Muscle layer of colon (tissue), 2 donors: ENCODE measurements at regions not wholly inside any gene's neighbourhood (a gene's known extent, or its start where the extent isn't known, plus 50 kb on each side); places are given as distances from the start of the nearest gene placed in this dataset.

Experiments used
- H3K27ac ChIP-seq: one replicate; pipeline ENCODE4 v1.7.0; 2013; ENCODE audit warnings: low read depth, mild to moderate bottlenecking, low read length, moderate library complexity
- H3K27me3 ChIP-seq, 2 donors: one replicate each; pipeline ENCODE4 v1.7.0; 2013; ENCODE audit warnings: low read length in 2 of 2, mild to moderate bottlenecking in 2 of 2; ENCODE audit not compliant: insufficient read depth in 2 of 2, control insufficient read depth in 1 of 2
- H3K36me3 ChIP-seq: one replicate; pipeline ENCODE4 v1.7.0; 2013; ENCODE audit warnings: mild to moderate bottlenecking, low read length; ENCODE audit not compliant: insufficient read depth
- H3K4me1 ChIP-seq: one replicate; pipeline ENCODE4 v1.7.0; 2013; ENCODE audit warnings: mild to moderate bottlenecking, low read length; ENCODE audit not compliant: insufficient read depth
- H3K4me3 ChIP-seq, 2 donors: one replicate each; pipeline ENCODE4 v1.7.0; 2013; ENCODE audit warnings: low read length in 2 of 2, low read depth in 1 of 2, mild to moderate bottlenecking in 1 of 2, moderate library complexity in 1 of 2
- H3K9ac ChIP-seq: one replicate; pipeline ENCODE4 v1.7.0; 2013; ENCODE audit warnings: low read length
- H3K9me3 ChIP-seq: one replicate; pipeline ENCODE4 v1.7.0; 2013; ENCODE audit warnings: mild to moderate bottlenecking, low read length
- donor health status: abdominal sarcoma.
- donor health status: Adenocarcinoma of cecum.

DNA sequence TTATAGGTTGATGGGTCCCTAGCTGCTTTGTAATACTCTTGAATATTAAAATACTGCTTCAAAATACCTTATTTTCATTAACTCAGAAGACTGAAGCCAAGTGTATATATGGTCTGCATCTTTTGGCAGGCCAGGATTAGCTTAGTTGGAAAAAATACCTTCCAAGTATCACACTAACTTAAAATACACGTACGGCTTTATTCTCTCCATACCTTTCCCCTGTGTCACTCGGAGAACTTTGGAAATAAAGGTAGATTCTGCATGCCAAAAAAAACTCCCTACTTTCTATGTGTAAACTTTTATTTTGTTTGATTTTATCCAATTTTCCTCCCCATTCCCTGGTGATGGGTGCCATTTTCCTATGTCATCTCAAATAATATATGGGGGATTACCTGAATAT is 422.3 kb upstream of the MDFIC2 start:
- no peak overlapping the region for H3K27ac ChIP-seq
- H3K27me3 ChIP-seq: no peaks in the 10 kb centered on the region
- no peaks in the 10 kb centered on the region for H3K36me3 ChIP-seq
- no peak overlapping the region for H3K4me3 ChIP-seq
- no peaks in the 10 kb centered on the region for H3K9me3 ChIP-seq
- no peaks in the 10 kb centered on the region for H3K4me1 ChIP-seq
- no peak overlapping the region for H3K9ac ChIP-seq

GRCh38 chr3:70731046-70731445 is 418.6 kb upstream of the MDFIC2 start:
- H3K4me3 ChIP-seq: no peak overlapping the region
- no peaks in the 10 kb centered on the region for H3K36me3 ChIP-seq
- H3K9ac ChIP-seq: no peak overlapping the region
- no peaks in the 10 kb centered on the region for H3K4me1 ChIP-seq
- H3K9me3 ChIP-seq: no peaks in the 10 kb centered on the region
- no peak overlapping the region for H3K27ac ChIP-seq
- H3K27me3 ChIP-seq: no peaks in the 10 kb centered on the region

GRCh38 chr3:70729845-70730244 is 417.4 kb upstream of the MDFIC2 start:
- H3K4me3 ChIP-seq: no peak overlapping the region
- no peaks in the 10 kb centered on the region for H3K4me1 ChIP-seq
- no peak overlapping the region for H3K9ac ChIP-seq
- no peaks in the 10 kb centered on the region for H3K9me3 ChIP-seq
- no peaks in the 10 kb centered on the region for H3K27me3 ChIP-seq
- H3K27ac ChIP-seq: no peak overlapping the region
- no peaks in the 10 kb centered on the region for H3K36me3 ChIP-seq

DNA sequence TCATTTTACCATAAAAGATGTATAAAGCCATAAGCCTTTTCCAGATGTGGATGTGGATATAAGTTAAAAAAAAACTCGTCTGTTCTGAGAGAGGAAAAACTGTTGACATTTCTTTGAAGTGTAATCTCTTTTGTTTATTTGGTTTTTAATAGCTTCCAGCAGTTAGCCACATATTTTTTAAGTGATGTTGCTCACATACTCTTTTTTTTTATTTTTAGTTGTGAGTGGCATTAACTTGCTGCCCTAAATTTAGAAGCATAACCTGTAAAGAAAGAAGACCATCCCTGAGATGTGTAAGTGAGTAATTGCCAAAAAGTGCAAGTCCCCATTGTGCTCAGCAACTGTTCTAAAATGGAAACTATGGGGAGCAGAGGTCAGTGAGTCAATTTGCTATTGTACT is 415.9 kb upstream of the MDFIC2 start:
- Histone ChIP-seq H3K36me3 (no peaks in the 10 kb centered on the region), H3K9ac (no peak overlapping the region), H3K27ac (no peak overlapping the region), H3K4me1 (no peaks in the 10 kb centered on the region), H3K27me3 (no peaks in the 10 kb centered on the region), H3K9me3 (no peaks in the 10 kb centered on the region), H3K4me3 (no peak overlapping the region)

DNA sequence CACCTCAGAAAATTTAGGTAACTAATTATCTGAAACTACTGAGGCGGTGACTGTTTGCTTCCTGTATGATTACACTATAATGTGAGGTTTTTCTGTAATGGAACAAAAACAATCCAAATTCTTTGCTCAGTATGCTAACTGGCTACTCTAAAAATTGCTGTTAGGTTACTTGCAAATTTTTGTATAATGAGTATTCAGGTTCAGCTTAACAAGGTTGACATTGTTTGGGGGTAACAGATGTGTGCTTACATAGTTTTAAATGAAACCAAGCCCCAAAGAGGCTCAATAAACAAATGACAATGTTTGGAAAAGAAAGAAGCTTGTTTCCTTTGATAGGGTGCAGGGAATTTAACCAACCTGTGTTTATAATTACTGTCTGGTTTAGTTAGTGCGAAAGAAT is 414.5 kb upstream of the MDFIC2 start:
- no peak overlapping the region for H3K4me3 ChIP-seq
- H3K4me1 ChIP-seq: no peaks in the 10 kb centered on the region
- no peaks in the 10 kb centered on the region for H3K27me3 ChIP-seq
- H3K27ac ChIP-seq: no peak overlapping the region
- no peaks in the 10 kb centered on the region for H3K9me3 ChIP-seq
- no peak overlapping the region for H3K9ac ChIP-seq
- H3K36me3 ChIP-seq: no peaks in the 10 kb centered on the region

GRCh38 chr3:70726096-70726938 is 413.9 kb upstream of the MDFIC2 start:
- H3K27me3 ChIP-seq: no peaks in the 10 kb centered on the region
- no peak overlapping the region for H3K4me3 ChIP-seq
- no peak overlapping the region for H3K9ac ChIP-seq
- H3K4me1 ChIP-seq: no peaks in the 10 kb centered on the region
- H3K36me3 ChIP-seq: no peaks in the 10 kb centered on the region
- no peak overlapping the region for H3K27ac ChIP-seq
- no peaks in the 10 kb centered on the region for H3K9me3 ChIP-seq

DNA sequence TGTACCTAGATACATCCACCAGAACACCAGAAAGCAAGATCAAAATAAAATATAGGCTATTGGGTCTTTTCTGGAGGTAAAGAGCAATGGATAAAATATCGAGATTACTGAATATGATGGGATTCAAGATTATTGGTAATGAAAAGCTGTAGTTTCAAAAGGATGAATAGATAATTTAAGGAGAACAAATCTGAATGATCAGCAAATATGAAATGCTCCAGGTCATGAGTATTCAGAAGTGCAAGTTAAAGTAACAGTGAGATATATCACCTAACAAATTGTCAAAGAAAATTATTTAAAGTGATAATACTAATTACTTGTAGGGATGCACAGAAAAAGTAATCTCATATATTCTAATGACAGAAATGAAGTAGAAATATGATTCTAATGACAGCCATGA is 409.6 kb upstream of the MDFIC2 start:
- Histone ChIP-seq H3K9me3 (no peaks in the 10 kb centered on the region), H3K27ac (no peak overlapping the region), H3K36me3 (no peaks in the 10 kb centered on the region), H3K4me3 (no peak overlapping the region), H3K27me3 (no peaks in the 10 kb centered on the region), H3K4me1 (no peaks in the 10 kb centered on the region), H3K9ac (no peak overlapping the region)

DNA sequence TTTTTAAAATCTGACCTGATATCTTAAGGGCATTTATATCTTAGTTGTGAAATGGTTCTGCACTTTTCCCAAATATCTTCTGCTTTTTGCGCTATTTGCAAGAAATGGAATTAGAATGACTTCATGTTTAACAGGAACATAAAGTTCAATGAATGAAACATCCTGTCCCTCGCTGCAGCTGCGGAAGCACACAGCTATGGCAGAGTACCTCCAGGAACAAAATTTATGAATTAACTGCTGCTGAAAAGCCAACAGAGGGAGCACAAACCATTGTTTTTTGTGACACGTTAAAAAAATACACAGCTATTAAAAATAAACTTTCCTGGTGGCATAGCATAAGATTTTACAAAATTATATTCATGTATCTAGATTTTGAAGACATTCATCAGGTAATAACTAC is 404.4 kb upstream of the MDFIC2 start:
- H3K9me3 ChIP-seq: peaks cover 6% of the 10 kb centered on the region
- H3K27me3 ChIP-seq: no peaks in the 10 kb centered on the region

DNA sequence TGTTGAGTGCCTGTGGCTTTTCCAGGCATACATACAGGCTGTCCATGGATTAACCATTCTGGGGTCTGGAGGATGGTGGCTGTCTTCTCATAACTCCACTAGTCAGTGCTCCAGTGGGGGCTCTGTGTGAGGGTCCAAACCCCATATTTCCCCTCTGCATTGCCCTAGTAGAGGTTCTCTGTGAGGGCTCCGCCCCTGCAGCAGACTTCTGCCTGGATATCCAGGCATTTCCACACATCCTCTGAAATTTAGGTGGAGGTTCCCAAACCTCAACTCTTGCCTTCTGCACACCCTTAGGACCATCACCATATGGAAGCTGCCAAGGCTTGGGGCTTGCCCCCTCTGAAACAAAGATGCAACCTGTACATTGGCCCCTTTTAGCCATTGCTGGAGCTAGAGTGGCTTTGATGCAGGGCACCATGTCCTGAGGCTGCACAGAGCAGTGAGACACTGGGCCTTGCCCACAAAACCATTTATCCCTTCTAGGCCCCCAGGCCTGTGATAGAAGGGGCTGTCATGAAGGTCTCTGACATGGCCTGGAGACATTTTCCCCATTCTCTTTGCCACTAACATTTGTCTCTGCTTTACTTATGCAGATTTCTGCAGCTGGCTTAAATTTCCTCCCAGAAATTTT is 400.1 kb upstream of the MDFIC2 start:
- no peaks in the 10 kb centered on the region for H3K36me3 ChIP-seq
- H3K9me3 ChIP-seq: peaks cover 6% of the 10 kb centered on the region
- H3K27me3 ChIP-seq: no peaks in the 10 kb centered on the region
- H3K4me1 ChIP-seq: no peaks in the 10 kb centered on the region
- no peak overlapping the region for H3K27ac ChIP-seq
- no peak overlapping the region for H3K4me3 ChIP-seq
- no peak overlapping the region for H3K9ac ChIP-seq

More for the DNA sequence above, 404.4 kb upstream of the MDFIC2 start:
- no peaks in the 10 kb centered on the region for H3K36me3 ChIP-seq
- H3K9ac ChIP-seq: no peak overlapping the region
- no peak overlapping the region for H3K27ac ChIP-seq
- H3K4me3 ChIP-seq: no peak overlapping the region
- no peaks in the 10 kb centered on the region for H3K4me1 ChIP-seq

- no peak overlapping the region for H3K9ac ChIP-seq
- H3K36me3 ChIP-seq: no peaks in the 10 kb centered on the region
These were observed 391.1 kb upstream of the MDFIC2 start for GRCh38 chr3:70703305-70704102.

GRCh38 chr3:70702132-70702531 is 389.7 kb upstream of the MDFIC2 start:
- Histone ChIP-seq H3K36me3 (no peaks in the 10 kb centered on the region), H3K9ac (no peak overlapping the region), H3K4me1 (no peaks in the 10 kb centered on the region), H3K27me3 (no peaks in the 10 kb centered on the region), H3K27ac (no peak overlapping the region), H3K9me3 (no peaks in the 10 kb centered on the region), H3K4me3 (no peak overlapping the region)

More at GRCh38 chr3:70703305-70704102, 391.1 kb upstream of the MDFIC2 start:
- Histone ChIP-seq H3K4me1 (no peaks in the 10 kb centered on the region), H3K4me3 (no peak overlapping the region), H3K27me3 (no peaks in the 10 kb centered on the region), H3K27ac (no peak overlapping the region), H3K9me3 (no peaks in the 10 kb centered on the region)
